A673 (cell line): ENCODE measurements at regions not wholly inside any gene's neighbourhood (a gene's known extent, or its start where the extent isn't known, plus 50 kb on each side); places are given as distances from the start of the nearest gene placed in this dataset.

Experiments used
- CTCF ChIP-seq: fragments of 300-800, 200-600 bp; sonication (generic); conservative IDR thresholded peaks from 2 replicates; pipeline ENCODE4 v1.5.1; 2017; ENCODE audit warnings: low read depth, mild to moderate bottlenecking, antibody characterized with exemption, low read length, moderate library complexity, mixed read lengths
- EZH2 ChIP-seq: fragments of 200-600 bp; sonication (generic); IDR thresholded peaks from 2 replicates; pipeline ENCODE4 v1.6.1; 2017; ENCODE audit warnings: borderline replicate concordance, low read depth, mild to moderate bottlenecking, mixed read lengths, antibody characterized with exemption, low read length; ENCODE audit not compliant: poor library complexity, severe bottlenecking

DNA sequence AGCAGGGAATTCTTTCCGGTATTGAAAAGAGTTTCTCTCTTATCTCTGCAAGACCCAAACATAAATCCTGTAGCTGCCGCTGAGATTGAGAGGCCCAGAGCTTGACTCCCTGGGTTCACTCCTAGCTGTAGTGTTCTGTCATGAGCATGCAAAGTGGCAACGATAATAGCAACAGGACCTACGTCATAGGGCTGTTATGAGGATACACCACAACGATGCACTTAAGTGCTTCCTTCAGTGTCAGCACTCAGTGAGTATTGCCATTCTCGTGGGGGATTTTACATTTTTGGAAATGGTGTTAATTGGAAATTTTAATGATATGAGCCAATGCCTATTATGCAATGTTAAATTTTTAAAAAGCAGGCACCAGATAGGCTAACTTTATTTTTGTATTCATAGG is 199.8 kb downstream of the CYLD start:
- TF ChIP-seq CTCF (no peak), EZH2 (no peak)
